ENCODE measurements at regions not wholly inside any gene's neighbourhood (a gene's known extent, or its start where the extent isn't known, plus 50 kb on each side); places are given as distances from the start of the nearest gene placed in this dataset.
"Not testable (repeated sequence)": the region's sequence is repeated elsewhere in the genome, so short reads cannot be mapped to it uniquely, and the experiment has no call there.

- no peak for DNase-seq
Measured at GRCh38 chr4:45346816-45347435, 620.6 kb upstream of the GNPDA2 start.

DNA sequence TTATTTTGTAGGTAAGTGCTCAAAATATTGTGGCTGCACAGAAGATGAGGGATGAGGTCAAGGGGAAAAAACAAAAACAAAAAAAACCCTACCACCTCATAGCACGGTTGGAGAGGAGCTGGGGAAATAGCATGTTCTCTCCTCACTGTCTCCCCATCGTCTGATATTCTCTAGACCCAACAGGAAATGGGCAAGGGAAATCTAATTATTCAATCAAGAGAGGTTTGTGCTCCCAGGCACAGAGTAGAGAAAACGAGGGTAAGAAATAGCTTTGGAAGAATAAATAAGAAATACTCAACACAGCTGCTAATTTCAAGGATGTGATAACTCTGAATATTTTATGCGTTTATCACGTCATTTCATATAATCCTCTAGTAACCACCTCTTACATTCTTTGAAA, 619.2 kb upstream of the GNPDA2 start:
- no peak for DNase-seq

GRCh38 chr4:45331802-45332201, 605.4 kb upstream of the GNPDA2 start:
- no peak for DNase-seq

- no peak for DNase-seq
Measured at GRCh38 chr4:45327544-45327943, 601.2 kb upstream of the GNPDA2 start.

DNA sequence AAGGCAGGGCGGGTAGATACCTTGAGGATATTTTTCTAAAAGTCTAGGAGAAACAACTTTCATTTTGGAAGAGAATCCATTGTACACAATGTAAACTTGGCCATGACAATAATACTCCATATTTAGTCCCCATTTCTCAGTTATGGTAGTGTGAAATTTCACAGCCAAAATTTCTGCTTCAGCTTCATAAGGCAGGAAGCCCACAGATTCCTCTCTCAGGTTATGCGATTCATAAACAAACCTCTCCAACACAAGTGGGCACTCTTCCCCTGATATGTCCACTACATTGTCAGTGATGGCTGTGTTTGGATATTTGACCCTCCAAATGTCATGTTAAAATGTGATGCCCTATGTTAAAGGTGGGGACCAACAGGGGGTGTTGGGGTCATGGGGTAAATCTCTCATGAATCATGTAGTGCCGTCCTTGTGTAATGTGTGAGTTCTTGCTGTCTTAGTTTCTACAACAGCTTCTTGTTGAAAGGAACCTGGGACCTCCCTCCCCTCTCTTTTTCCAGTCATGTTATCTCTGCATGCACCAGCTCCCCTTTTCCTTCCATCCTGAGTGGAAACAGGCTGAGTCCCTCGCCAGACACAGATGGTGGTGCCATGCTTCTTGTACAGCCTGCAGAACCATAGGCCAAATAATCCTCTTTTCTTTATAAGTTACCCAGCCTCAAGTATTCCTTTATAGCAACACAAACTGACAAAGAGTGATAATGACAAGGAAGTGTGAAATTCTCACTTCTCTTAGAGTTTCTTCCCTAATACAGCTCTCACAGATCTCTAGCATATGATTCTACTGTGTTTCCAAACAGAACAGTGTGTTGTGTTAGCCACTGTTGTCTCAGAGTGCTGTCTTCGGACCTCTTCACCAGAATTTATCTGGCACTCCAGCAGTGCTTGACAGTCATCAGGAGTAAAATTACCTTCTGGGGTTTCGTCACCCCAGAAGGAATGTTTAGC, 598.4 kb upstream of the GNPDA2 start:
- no peak for DNase-seq

DNA sequence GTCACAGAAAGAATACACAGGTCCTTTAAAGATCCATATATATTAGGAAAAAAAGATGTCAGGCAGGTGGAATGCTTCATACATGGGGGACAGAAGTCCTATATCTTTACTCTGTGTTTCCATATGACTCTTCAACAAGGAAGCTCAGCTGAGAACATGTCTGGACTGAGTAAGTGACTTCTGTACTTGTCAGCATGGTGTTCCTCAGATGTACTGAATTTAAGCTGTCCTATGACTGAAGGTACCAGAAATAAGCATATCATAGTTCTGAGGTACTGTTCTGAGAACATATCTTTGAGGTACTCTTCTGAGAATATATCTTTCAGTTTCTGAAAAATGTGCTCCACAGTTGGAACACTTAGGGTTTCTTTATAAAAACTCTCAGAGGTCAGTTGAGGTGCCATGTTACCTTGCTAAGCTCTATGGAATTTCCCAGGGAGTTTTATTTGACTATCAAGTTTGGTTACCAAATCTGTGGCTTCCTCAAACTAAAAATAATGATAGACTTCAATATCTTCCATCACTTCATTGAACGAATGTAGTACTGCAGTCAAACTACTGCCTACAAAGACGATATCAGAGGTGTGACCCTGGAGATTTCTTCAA, 597.2 kb upstream of the GNPDA2 start:
- no peak for DNase-seq

DNA sequence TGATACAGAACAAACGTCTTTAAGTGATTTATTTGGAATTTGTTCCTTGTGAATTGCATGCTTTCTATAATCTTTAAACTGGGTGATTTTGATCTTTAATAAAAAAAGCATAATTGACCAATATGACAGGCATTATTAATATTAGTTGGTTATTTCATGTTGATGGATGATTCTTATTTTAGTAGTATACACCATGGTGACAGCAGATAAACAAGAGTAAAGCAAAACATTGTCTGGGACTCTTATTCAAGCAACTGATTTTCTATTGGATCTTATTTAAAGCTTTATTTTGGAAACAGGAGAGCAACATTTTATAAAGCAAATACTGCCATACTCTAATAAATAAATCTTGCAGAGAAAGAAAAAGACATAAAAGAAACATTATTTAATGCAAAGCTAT, 591.4 kb upstream of the GNPDA2 start:
- DNase-seq, result no peak

GRCh38 chr4:45317276-45317675, 590.9 kb upstream of the GNPDA2 start:
- DNase-seq, result no peak

DNA sequence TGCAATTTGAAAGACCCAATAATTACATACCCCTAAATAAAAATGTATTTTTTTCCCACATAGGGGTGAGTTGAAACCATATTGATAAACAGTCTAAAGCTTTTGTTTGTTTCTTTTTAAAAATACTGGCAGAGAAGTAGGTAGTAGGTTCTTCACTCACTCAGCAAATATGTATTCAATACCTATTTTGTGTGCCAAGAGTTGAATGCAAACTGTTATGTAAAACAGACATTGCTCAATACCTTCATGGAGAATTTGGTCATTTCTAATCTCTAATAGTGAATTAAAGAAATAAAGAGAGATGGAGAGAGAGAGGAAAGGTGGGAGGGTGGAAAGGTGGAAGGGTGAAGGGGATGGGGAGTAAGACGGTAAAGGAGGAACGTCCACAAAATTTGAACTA, 589.9 kb upstream of the GNPDA2 start:
- no peak for DNase-seq

- DNase-seq, result no peak
Measured at GRCh38 chr4:45302828-45303227, 576.5 kb upstream of the GNPDA2 start.

DNA sequence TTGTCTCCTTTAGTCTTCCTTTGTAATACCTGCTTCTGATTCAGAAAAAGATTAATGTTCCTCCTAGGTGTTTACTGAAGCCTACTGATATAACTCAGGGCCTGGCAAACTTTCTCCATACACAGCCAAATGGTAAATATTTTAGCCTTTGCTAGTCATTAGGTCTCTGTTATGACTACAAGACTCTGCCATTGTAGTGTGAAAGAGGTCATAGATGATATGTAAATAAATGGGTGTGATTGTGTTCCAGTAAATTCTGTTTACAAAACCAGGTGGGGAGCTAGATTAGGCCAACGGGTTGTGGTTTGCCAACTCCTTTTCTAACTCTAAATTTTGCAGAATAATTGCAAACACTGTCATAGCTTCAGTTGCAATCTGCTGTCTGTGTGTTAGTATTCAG, 568.1 kb upstream of the GNPDA2 start:
- no peak for DNase-seq

DNA sequence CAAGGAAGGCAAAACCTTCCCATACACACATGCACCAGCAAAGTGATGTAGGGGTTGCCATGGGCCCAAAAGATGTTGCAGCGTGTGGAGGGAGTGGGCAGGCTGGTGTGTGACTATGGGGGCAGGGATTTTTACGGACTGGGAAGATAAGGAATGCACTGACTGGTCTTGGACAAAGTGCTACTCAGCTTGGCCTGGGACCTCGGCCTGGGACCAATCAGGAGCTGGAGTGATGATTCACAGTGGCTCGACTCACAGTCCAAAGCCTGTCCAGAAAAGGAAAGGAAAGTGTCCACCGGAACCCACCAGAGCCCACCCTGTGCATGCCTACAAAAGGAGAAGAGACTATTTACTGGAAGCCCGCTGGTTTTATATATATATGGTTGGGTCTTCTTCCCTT, 567.0 kb upstream of the GNPDA2 start:
- no peak for DNase-seq

DNA sequence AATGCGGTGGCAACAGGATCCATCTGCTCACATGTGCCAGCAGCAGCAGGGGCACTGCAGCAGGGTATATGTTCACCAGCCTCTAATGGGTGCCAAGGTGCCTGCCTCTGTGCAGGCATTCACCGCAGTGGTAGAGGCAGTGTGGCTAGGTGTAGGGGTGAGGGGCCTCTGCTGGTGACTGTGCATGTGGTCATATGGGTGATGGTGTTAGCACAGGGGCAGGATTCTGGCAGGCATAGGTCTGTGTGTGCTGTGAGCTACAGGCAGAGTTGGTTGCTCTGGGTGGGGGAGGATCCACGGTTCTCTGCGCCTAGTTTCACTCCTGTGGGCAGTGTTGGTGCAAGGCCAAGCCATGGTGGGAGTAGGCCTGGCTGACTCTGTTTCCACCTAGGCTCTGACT, 566.5 kb upstream of the GNPDA2 start:
- DNase-seq, result no peak

DNA sequence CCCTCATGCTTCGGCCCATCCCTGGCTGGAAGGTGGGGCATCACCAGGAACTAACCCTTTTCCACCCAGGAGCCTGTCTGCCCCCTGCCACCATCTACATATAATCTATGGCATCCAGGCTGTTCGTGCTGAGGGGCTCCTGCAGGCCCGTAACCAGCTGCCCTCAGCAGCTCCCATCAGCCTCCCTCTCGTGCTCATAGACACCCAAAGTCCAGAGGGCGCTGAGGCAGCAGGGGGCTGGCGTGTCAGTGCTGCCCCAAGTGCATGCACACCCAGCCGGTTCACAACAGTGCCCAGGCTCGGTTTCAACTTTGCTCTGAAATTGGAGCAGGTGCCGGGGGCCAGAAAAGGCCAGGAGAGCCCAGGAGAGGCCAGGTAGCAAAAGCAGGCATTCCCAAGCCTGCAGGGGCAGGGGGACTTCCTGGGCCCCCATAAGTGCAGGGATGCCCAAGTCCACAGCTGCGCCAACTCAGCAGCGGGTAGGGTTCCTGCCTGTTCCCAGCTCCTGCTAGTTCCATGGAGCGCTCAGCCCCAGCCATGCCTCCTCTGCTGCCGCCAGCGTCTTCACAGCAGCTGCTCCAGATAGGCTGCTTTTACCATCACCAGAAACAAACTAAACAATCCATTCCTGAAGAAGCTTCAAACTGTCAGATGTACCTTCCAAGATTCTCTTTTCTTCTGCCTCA, 558.2 kb upstream of the GNPDA2 start:
- no peak for DNase-seq

DNA sequence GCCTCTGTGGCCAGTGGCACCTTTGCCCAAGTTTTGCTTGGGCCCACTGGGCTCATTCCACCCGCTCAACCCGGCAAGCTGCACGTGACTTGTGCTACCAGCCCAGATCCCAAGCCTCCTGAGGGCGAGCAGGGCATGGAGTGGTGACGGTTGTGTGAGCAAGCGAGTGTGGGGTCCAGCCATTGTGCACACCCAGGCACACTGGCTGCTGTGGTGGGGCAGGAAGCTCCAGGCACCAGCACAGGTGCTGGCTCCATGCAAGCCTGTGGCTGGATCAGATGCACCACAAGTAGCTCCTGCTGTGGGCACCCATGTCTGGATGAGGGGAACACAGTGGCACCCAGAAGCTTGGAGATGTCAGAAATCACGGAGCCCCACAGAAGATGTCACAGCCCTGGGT, 557.0 kb upstream of the GNPDA2 start:
- DNase-seq, result no peak

DNA sequence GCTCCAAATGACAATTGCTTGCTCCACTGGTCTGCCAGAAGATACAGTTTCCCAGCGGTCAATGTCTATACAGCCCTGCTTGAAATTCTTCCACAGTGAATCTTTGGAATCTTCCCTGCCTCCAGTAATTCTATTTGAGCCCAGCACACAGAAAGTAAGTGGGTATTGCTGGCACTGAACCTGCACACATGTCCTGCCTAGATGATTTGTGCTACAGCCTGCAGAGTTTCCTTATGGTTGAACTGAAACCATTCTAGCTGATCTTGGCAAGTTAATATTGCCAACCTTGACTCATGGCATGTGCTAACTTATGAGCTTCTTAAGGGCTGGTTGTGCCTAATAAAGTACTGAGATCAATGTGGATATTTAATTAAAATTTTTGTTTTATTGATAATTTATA, 553.8 kb upstream of the GNPDA2 start:
- no peak for DNase-seq

DNA sequence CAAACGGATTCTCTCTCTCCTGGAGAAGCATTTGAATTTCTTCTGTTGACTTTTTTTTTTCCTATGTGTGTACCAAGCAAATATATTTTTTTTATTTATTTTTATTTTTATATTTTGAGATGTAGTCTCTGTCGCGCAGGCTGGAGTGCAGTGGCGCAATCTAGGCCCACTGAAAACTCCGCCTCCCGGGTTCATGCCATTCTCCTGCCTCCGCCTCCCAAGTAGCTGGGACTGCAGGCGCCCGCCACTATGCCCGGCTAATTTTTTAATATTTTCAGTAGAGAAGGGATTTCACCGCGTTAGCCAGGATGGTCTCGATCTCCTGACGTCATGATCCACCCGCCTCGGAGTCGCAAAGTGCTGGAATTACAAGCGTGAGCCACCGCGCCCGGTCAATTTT, 549.5 kb upstream of the GNPDA2 start:
- DNase-seq, result no peak

- not testable (repeated sequence) for DNase-seq
Measured at GRCh38 chr4:45248106-45248505, 521.8 kb upstream of the GNPDA2 start.

- no peak for DNase-seq
Measured at GRCh38 chr4:45241976-45242375, 515.6 kb upstream of the GNPDA2 start.

GRCh38 chr4:45229206-45229605, 502.9 kb upstream of the GNPDA2 start:
- DNase-seq, result no peak

- DNase-seq, result no peak
Measured at GRCh38 chr4:45215976-45216542, 489.7 kb upstream of the GNPDA2 start.

DNA sequence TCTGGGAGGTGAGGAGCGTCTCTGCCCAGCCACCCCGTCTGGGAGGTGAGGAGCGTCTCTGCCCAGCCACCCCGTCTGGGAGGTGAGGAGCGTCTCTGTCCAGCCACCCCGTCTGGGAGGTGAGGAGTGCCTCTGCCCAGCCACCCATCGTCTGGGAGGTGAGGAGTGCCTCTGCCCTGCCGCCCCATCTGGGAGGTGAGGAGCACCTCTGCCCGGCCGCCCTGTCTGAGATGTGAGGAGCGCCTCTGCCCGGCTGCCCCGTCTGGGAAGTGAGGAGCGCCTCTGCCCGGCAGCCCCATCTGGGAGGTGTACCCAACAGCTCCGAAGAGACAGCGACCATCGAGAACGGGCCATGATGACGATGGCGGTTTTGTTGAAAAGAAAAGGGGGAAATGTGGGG, 482.1 kb upstream of the GNPDA2 start:
- DNase-seq, result not testable (repeated sequence)

- not testable (repeated sequence) for DNase-seq
Measured at GRCh38 chr4:45207864-45208331, 481.5 kb upstream of the GNPDA2 start.

Data from hematopoietic multipotent progenitor cell treated with erythropoietin and hydrocortisone succinate and interleukin-3 and kit ligand, for 8 days (in vitro differentiated cells).